B cell (primary cell): ENCODE measurements at regions not wholly inside any gene's neighbourhood (a gene's known extent, or its start where the extent isn't known, plus 50 kb on each side); places are given as distances from the start of the nearest gene placed in this dataset.

Experiments
- ATAC-seq: fragments of 200-7000 bp; cut with Tn5 transposase; one replicate; pipeline ENCODE4 v1.10.0; 2021; ENCODE audit warnings: low read depth, mild to moderate bottlenecking, moderate number of reproducible peaks, moderate library complexity
- CTCF ChIA-PET: fragments of 350-600 bp; sonication (Branson Sonifier 250); formaldehyde crosslinking; loops from one replicate; lab custom pipeline; 2021; ENCODE audit warnings: antibody characterized with exemption, inconsistent platforms; lab: Charles Lee
- POLR2A ChIA-PET: fragments of 350-600 bp; sonication (Branson Sonifier 250); formaldehyde crosslinking; loops from one replicate; lab custom pipeline; 2021; ENCODE audit warnings: antibody characterized with exemption; lab: Charles Lee
- DNase-seq: peaks from one replicate; pipeline ENCODE4 v3.0.0; 2013
- H2AFZ ChIP-seq: 2 replicates; pipeline ENCODE4 v1.6.1; 2012; ENCODE audit warnings: mild to moderate bottlenecking, low read depth, low read length; ENCODE audit not compliant: insufficient read depth, poor library complexity, severe bottlenecking
- H3K27ac ChIP-seq, 2 donors: 1 replicate in 1 of 2; 2 replicates in 1 of 2; pipeline ENCODE4 v1.5.1; 2012 to 2013; ENCODE audit warnings: low read length in 2 of 2, mild to moderate bottlenecking in 2 of 2, moderate library complexity in 1 of 2
- H3K27me3 ChIP-seq, 4 experiments: fragments of 200-600 bp in 1 of 4; sonication (generic) in 1 of 4; replicated peaks in 1 of 4; 1 replicate in 2 of 4; 2 replicates in 2 of 4; pipeline versions ENCODE4 v1.6.1 to v1.7.0; 2013 to 2016; ENCODE audit warnings: low read length in 3 of 4, mild to moderate bottlenecking in 2 of 4, mixed read lengths in 1 of 4, moderate library complexity in 1 of 4; ENCODE audit not compliant: insufficient read depth in 4 of 4, control insufficient read depth in 3 of 4; ENCODE audit errors: control extremely low read depth in 1 of 4
- H3K36me3 ChIP-seq, 2 experiments: replicated peaks in 1 of 2; 1 replicate in 1 of 2; 2 replicates in 1 of 2; pipeline versions ENCODE4 v1.6.1 to v1.7.1; 2013; ENCODE audit warnings: low read length in 1 of 2; ENCODE audit not compliant: insufficient read depth in 2 of 2, control insufficient read depth in 1 of 2; ENCODE audit errors: control extremely low read depth in 1 of 2, extremely low read depth in 1 of 2
- H3K4me1 ChIP-seq, 2 donors: fragments of 200-600 bp in 1 of 2; sonication (generic) in 1 of 2; 1 replicate in 1 of 2; 2 replicates in 1 of 2; pipeline versions ENCODE4 v1.5.1 to v1.6.1; 2013 to 2017; ENCODE audit warnings: low read length in 2 of 2; ENCODE audit not compliant: control insufficient read depth in 2 of 2, insufficient read depth in 2 of 2
- H3K4me2 ChIP-seq: replicated peaks from 2 replicates; pipeline ENCODE3; 2012; ENCODE audit warnings: mild to moderate bottlenecking, low read depth, low read length; ENCODE audit not compliant: poor library complexity, severe bottlenecking
- H3K4me3 ChIP-seq, 5 experiments: fragments of 200-600 bp in 1 of 5; sonication (generic) in 1 of 5; 1 replicate in 3 of 5; 2 replicates in 2 of 5; pipeline versions ENCODE4 v1.5.1 to v1.7.0; 2011 to 2016; ENCODE audit warnings: low read length in 4 of 5, mild to moderate bottlenecking in 4 of 5, low read depth in 2 of 5, control low read depth in 1 of 5, moderate library complexity in 1 of 5; ENCODE audit not compliant: insufficient read depth in 1 of 5; ENCODE audit errors: control extremely low read depth in 1 of 5, extremely low read depth in 1 of 5
- H3K79me2 ChIP-seq: fragments of 200-600 bp; sonication (generic); one replicate; pipeline ENCODE4 v1.6.0; 2016; ENCODE audit warnings: low read length; ENCODE audit not compliant: control insufficient read depth, insufficient read depth
- H3K9ac ChIP-seq: fragments of 200-600 bp; sonication (generic); 2 replicates; pipeline ENCODE4 v1.6.1; 2017; ENCODE audit warnings: mild to moderate bottlenecking, low read length, moderate library complexity
- H3K9me3 ChIP-seq, 3 donors: one replicate each; pipeline versions ENCODE4 v1.6.1 to v1.7.1; 2013; ENCODE audit warnings: low read length in 2 of 3; ENCODE audit not compliant: control insufficient read depth in 2 of 3, insufficient read depth in 1 of 3; ENCODE audit errors: control extremely low read depth in 1 of 3
- H4K20me1 ChIP-seq: 2 replicates; pipeline ENCODE4 v1.6.0; 2012; ENCODE audit warnings: mild to moderate bottlenecking, low read length; ENCODE audit not compliant: insufficient read depth, control insufficient read depth, poor library complexity, severe bottlenecking
- H3K27ac Mint-ChIP-seq: one replicate; pipeline ENCODE4 v1.8.0; 2021; ENCODE audit warnings: mixed read lengths
- H3K27me3 Mint-ChIP-seq: one replicate; pipeline ENCODE4 v1.8.0; 2021; ENCODE audit warnings: mixed read lengths
- H3K4me1 Mint-ChIP-seq: one replicate; pipeline ENCODE4 v1.8.0; 2021; ENCODE audit warnings: mixed read lengths
- H3K4me3 Mint-ChIP-seq: one replicate; pipeline ENCODE4 v1.8.0; 2021; ENCODE audit warnings: mixed read lengths
- H3K9me3 Mint-ChIP-seq: one replicate; pipeline ENCODE4 v1.8.0; 2022; ENCODE audit warnings: mixed read lengths; ENCODE audit not compliant: insufficient read depth
- EZH2 ChIP-seq: IDR thresholded peaks from 2 replicates; pipeline ENCODE4 v1.6.1; 2012; ENCODE audit warnings: borderline replicate concordance, low read depth, mild to moderate bottlenecking, moderate library complexity, low read length; ENCODE audit not compliant: insufficient read depth, poor library complexity, severe bottlenecking
- WGBS: methylation state at CpG from one replicate; pipeline ENCODE4 v1.1.5; 2013; ENCODE audit warnings: missing lambda C conversion rate; ENCODE audit not compliant: insufficient coverage; 5-methylcytosine and 5-hydroxymethylcytosine counted together
- intact Hi-C: fragments of 100-400 bp; cut with micrococcal nuclease; formaldehyde crosslinking; loops from one replicate; pipeline ENCODE4 v1.10.0; 2022
- TF ChIP-seq, protein P1 (sequence below): fragments of 200-600 bp; IDR thresholded peaks from one replicate; pipeline ENCODE4 v1.8.0; 2022; ENCODE audit warnings: antibody characterized with exemption, mild to moderate bottlenecking

DNA sequence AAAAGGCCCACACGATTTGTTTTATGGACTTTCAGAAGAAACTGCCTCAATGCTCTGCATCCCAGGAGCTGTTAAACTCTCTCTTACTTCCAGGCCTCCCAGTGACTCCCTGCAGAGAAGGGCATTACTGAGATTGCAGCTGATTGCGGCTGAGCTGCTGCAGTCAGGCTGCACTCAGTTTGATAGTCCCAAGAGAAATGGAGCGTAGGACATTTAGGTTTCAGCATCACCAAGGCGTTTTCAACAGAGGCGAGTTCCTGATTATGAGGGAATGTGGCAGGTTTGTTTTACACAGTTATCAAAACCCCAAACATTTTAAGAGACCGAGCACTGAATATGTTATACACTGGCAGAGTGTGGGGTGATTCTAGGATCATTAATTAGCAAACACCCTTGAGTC is 145.6 kb downstream of the TBX18 start:
- Histone ChIP-seq H3K9me3 (no peaks in the 10 kb centered on the region), H3K27ac (no peak overlapping the region), H3K4me3 (no peak overlapping the region), H2AFZ (no peak overlapping the region), H3K4me2 (no peak overlapping the region), H3K27me3 (no peaks in the 10 kb centered on the region), H3K4me1 (no peaks in the 10 kb centered on the region), H3K79me2 (no peaks in the 10 kb centered on the region), H3K9ac (no peak overlapping the region), H3K36me3 (no peaks in the 10 kb centered on the region), H4K20me1 (no peaks in the 10 kb centered on the region)
- DNase-seq = no peak
- POLR2A ChIA-PET = no interaction called here
- CTCF ChIA-PET = no interaction called here
- TF ChIP-seq EZH2 = no peak
- TF ChIP-seq, protein P1, sequence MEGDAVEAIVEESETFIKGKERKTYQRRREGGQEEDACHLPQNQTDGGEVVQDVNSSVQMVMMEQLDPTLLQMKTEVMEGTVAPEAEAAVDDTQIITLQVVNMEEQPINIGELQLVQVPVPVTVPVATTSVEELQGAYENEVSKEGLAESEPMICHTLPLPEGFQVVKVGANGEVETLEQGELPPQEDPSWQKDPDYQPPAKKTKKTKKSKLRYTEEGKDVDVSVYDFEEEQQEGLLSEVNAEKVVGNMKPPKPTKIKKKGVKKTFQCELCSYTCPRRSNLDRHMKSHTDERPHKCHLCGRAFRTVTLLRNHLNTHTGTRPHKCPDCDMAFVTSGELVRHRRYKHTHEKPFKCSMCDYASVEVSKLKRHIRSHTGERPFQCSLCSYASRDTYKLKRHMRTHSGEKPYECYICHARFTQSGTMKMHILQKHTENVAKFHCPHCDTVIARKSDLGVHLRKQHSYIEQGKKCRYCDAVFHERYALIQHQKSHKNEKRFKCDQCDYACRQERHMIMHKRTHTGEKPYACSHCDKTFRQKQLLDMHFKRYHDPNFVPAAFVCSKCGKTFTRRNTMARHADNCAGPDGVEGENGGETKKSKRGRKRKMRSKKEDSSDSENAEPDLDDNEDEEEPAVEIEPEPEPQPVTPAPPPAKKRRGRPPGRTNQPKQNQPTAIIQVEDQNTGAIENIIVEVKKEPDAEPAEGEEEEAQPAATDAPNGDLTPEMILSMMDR = no peak
- H3K27ac Mint-ChIP-seq = no peak overlapping the region
- 63% methylated on average over 2 of the region's 6 CpGs for WGBS
- H3K4me1 Mint-ChIP-seq = no peaks in the 10 kb centered on the region
- intact Hi-C loops = no loop called here
- no peak overlapping the region for H3K4me3 Mint-ChIP-seq
- peaks cover 8% of the 10 kb centered on the region for H3K9me3 Mint-ChIP-seq
- H3K27me3 Mint-ChIP-seq = no peaks in the 10 kb centered on the region
- no peak for ATAC-seq

DNA sequence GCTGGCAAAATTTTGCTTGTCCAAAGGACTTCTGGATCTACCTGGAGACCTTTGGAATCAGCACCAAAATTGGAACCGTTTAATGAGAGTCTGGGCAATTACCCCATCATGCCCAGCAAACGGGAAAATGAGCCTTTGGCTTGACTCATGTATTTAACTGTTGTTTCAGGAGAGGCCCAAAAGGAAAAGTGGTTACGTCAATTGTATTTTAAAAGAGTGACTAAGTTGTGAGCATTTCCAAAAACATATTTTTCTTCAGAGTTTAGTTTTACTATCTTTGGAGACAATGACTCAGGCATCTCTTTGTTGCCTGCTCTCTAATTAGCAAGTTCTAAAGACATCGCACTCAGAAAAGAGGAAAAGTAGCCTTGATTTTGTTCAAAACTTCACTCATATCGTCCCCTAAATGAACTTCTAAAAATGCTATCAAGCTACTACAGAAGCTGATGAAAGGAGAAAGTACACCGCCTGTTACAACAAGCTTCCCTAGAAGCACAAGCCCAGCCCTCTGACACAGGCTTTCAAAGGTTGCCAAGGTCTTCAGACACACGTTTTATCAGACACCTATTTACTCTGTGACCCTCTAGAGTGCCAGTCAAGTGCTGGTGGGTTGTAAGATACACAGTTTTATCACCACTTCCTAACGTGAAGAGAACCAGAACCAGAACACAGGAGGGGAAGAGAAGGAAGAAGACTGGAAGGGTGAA is 146.2 kb downstream of the TBX18 start:
- no peak overlapping the region for H3K9ac ChIP-seq
- no peak for ATAC-seq
- 96% methylated on average over 4 of the region's 8 CpGs for WGBS
- H3K36me3 ChIP-seq = no peaks in the 10 kb centered on the region
- intact Hi-C loops = no loop called here
- DNase-seq = no peak
- ChIA-PET POLR2A (no interaction called here), CTCF (no interaction called here)
- TF ChIP-seq, protein P1 = no peak
- no peak for TF ChIP-seq EZH2
- no peak overlapping the region for H3K27ac ChIP-seq
- H3K27me3 ChIP-seq = no peaks in the 10 kb centered on the region
- no peaks in the 10 kb centered on the region for H4K20me1 ChIP-seq
- Mint-ChIP-seq H3K27me3 (no peaks in the 10 kb centered on the region), H3K9me3 (peaks cover 8% of the 10 kb centered on the region), H3K4me1 (no peaks in the 10 kb centered on the region), H3K4me3 (no peak overlapping the region), H3K27ac (no peak overlapping the region)
- H3K4me1 ChIP-seq = no peaks in the 10 kb centered on the region
- H3K4me2 ChIP-seq = no peak overlapping the region
- no peak overlapping the region for H2AFZ ChIP-seq
- H3K79me2 ChIP-seq = no peaks in the 10 kb centered on the region
- no peak overlapping the region for H3K4me3 ChIP-seq
- H3K9me3 ChIP-seq = no peaks in the 10 kb centered on the region
